ENCODE measurements at regions not wholly inside any gene's neighbourhood (a gene's known extent, or its start where the extent isn't known, plus 50 kb on each side); places are given as distances from the start of the nearest gene placed in this dataset.
A peak's percentile ranks its signal among the peaks of the same experiment; 100 is the strongest.

- H3K9me3 ChIP-seq (replicated peaks; ENCODE audit: control insufficient read depth, low read depth, low read length), result no peaks in the 10 kb centered on the region
- no peak overlapping the region for H3K4me3 ChIP-seq (ENCODE audit: low read length)
- whole genome bisulfite sequencing (ENCODE audit: insufficient coverage), result no CpG with 5 or more reads among the region's 1 CpG
- no peaks in the 10 kb centered on the region for H3K27me3 ChIP-seq (ENCODE audit: control insufficient read depth, insufficient read depth, low read length)
- H3K36me3 ChIP-seq (ENCODE audit: control insufficient read depth, insufficient read depth, low read length), result no peaks in the 10 kb centered on the region
- H3K27ac ChIP-seq (ENCODE audit: low read length), result no peak overlapping the region
- H3K4me1 ChIP-seq (ENCODE audit: control insufficient read depth, insufficient read depth, low read length), result no peaks in the 10 kb centered on the region
- no peak for DNase-seq
These were observed 451.6 kb downstream of the TRHDE start for GRCh38 chr12:72723732-72724131.

GRCh38 chr12:72729451-72730010 lies 457.4 kb downstream of the TRHDE start:
- no CpG with 5 or more reads among the region's 1 CpG for WGBS (ENCODE audit: insufficient coverage)
- no peak for DNase-seq
- Histone ChIP-seq H3K27ac (ENCODE audit: low read length) (no peak overlapping the region), H3K27me3 (ENCODE audit: control insufficient read depth, insufficient read depth, low read length) (no peaks in the 10 kb centered on the region), H3K4me3 (ENCODE audit: low read length) (no peak overlapping the region), H3K4me1 (ENCODE audit: control insufficient read depth, insufficient read depth, low read length) (no peaks in the 10 kb centered on the region), H3K9me3 (replicated peaks; ENCODE audit: control insufficient read depth, low read depth, low read length) (no peaks in the 10 kb centered on the region), H3K36me3 (ENCODE audit: control insufficient read depth, insufficient read depth, low read length) (no peaks in the 10 kb centered on the region)

GRCh38 chr12:72734581-72734980 lies 462.4 kb downstream of the TRHDE start:
- WGBS (ENCODE audit: insufficient coverage), result no CpG with 5 or more reads among the region's 2 CpGs
- Histone ChIP-seq H3K4me3 (ENCODE audit: low read length) (no peak overlapping the region), H3K4me1 (ENCODE audit: control insufficient read depth, insufficient read depth, low read length) (no peaks in the 10 kb centered on the region)

GRCh38 chr12:72738811-72739210 lies 466.6 kb downstream of the TRHDE start:
- Histone ChIP-seq H3K36me3 (ENCODE audit: control insufficient read depth, insufficient read depth, low read length) (no peaks in the 10 kb centered on the region), H3K27ac (ENCODE audit: low read length) (no peak overlapping the region), H3K4me1 (ENCODE audit: control insufficient read depth, insufficient read depth, low read length) (no peaks in the 10 kb centered on the region), H3K9me3 (replicated peaks; ENCODE audit: control insufficient read depth, low read depth, low read length) (no peaks in the 10 kb centered on the region), H3K4me3 (ENCODE audit: low read length) (no peak overlapping the region), H3K27me3 (ENCODE audit: control insufficient read depth, insufficient read depth, low read length) (no peaks in the 10 kb centered on the region)
- no CpG with 5 or more reads among the region's 2 CpGs for WGBS (ENCODE audit: insufficient coverage)
- DNase-seq, result peak; percentile 36

More at GRCh38 chr12:72734581-72734980, 462.4 kb downstream of the TRHDE start:
- no peak overlapping the region for H3K27ac ChIP-seq (ENCODE audit: low read length)
- H3K9me3 ChIP-seq (replicated peaks; ENCODE audit: control insufficient read depth, low read depth, low read length), result no peaks in the 10 kb centered on the region
- H3K27me3 ChIP-seq (ENCODE audit: control insufficient read depth, insufficient read depth, low read length), result no peaks in the 10 kb centered on the region
- H3K36me3 ChIP-seq (ENCODE audit: control insufficient read depth, insufficient read depth, low read length), result no peaks in the 10 kb centered on the region
- DNase-seq, result no peak

GRCh38 chr12:72740064-72740463 lies 467.9 kb downstream of the TRHDE start:
- no peaks in the 10 kb centered on the region for H3K27me3 ChIP-seq (ENCODE audit: control insufficient read depth, insufficient read depth, low read length)
- H3K4me3 ChIP-seq (ENCODE audit: low read length), result no peak overlapping the region
- H3K27ac ChIP-seq (ENCODE audit: low read length), result no peak overlapping the region
- 40% methylated on average over 1 of the region's 1 CpG for WGBS (ENCODE audit: insufficient coverage)
- no peak for DNase-seq
- H3K4me1 ChIP-seq (ENCODE audit: control insufficient read depth, insufficient read depth, low read length), result no peaks in the 10 kb centered on the region
- no peaks in the 10 kb centered on the region for H3K9me3 ChIP-seq (replicated peaks; ENCODE audit: control insufficient read depth, low read depth, low read length)
- H3K36me3 ChIP-seq (ENCODE audit: control insufficient read depth, insufficient read depth, low read length), result no peaks in the 10 kb centered on the region

- Histone ChIP-seq H3K27ac (ENCODE audit: low read length) (no peak overlapping the region), H3K4me1 (ENCODE audit: control insufficient read depth, insufficient read depth, low read length) (no peaks in the 10 kb centered on the region)
These were observed 470.4 kb downstream of the TRHDE start for GRCh38 chr12:72742568-72742967.

GRCh38 chr12:72746048-72746447 lies 473.9 kb downstream of the TRHDE start:
- H3K27me3 ChIP-seq (ENCODE audit: control insufficient read depth, insufficient read depth, low read length), result no peaks in the 10 kb centered on the region
- H3K9me3 ChIP-seq (replicated peaks; ENCODE audit: control insufficient read depth, low read depth, low read length), result no peaks in the 10 kb centered on the region
- WGBS (ENCODE audit: insufficient coverage), result no CpG with 5 or more reads among the region's 2 CpGs
- no peak overlapping the region for H3K27ac ChIP-seq (ENCODE audit: low read length)
- no peaks in the 10 kb centered on the region for H3K36me3 ChIP-seq (ENCODE audit: control insufficient read depth, insufficient read depth, low read length)
- DNase-seq, result no peak
- no peak overlapping the region for H3K4me3 ChIP-seq (ENCODE audit: low read length)
- no peaks in the 10 kb centered on the region for H3K4me1 ChIP-seq (ENCODE audit: control insufficient read depth, insufficient read depth, low read length)

More at GRCh38 chr12:72742568-72742967, 470.4 kb downstream of the TRHDE start:
- no peaks in the 10 kb centered on the region for H3K27me3 ChIP-seq (ENCODE audit: control insufficient read depth, insufficient read depth, low read length)
- no peaks in the 10 kb centered on the region for H3K9me3 ChIP-seq (replicated peaks; ENCODE audit: control insufficient read depth, low read depth, low read length)
- H3K36me3 ChIP-seq (ENCODE audit: control insufficient read depth, insufficient read depth, low read length), result no peaks in the 10 kb centered on the region
- no peak overlapping the region for H3K4me3 ChIP-seq (ENCODE audit: low read length)
- DNase-seq, result no peak

- Histone ChIP-seq H3K27ac (ENCODE audit: low read length) (peak overlapping the region; percentile 53), H3K4me1 (ENCODE audit: control insufficient read depth, insufficient read depth, low read length) (no peaks in the 10 kb centered on the region), H3K27me3 (ENCODE audit: control insufficient read depth, insufficient read depth, low read length) (no peaks in the 10 kb centered on the region), H3K36me3 (ENCODE audit: control insufficient read depth, insufficient read depth, low read length) (no peaks in the 10 kb centered on the region), H3K9me3 (replicated peaks; ENCODE audit: control insufficient read depth, low read depth, low read length) (no peaks in the 10 kb centered on the region), H3K4me3 (ENCODE audit: low read length) (no peak overlapping the region)
- DNase-seq, result peak; percentile 83
- 18% methylated on average over 2 of the region's 4 CpGs for WGBS (ENCODE audit: insufficient coverage)
These were observed 475.1 kb downstream of the TRHDE start for GRCh38 chr12:72747111-72747849.

- Histone ChIP-seq H3K36me3 (ENCODE audit: control insufficient read depth, insufficient read depth, low read length) (no peaks in the 10 kb centered on the region), H3K4me3 (ENCODE audit: low read length) (no peak overlapping the region), H3K9me3 (replicated peaks; ENCODE audit: control insufficient read depth, low read depth, low read length) (no peaks in the 10 kb centered on the region), H3K27me3 (ENCODE audit: control insufficient read depth, insufficient read depth, low read length) (no peaks in the 10 kb centered on the region), H3K4me1 (ENCODE audit: control insufficient read depth, insufficient read depth, low read length) (no peaks in the 10 kb centered on the region), H3K27ac (ENCODE audit: low read length) (no peak overlapping the region)
- no CpG with 5 or more reads among the region's 1 CpG for WGBS (ENCODE audit: insufficient coverage)
- DNase-seq, result no peak
These were observed 476.8 kb downstream of the TRHDE start for GRCh38 chr12:72748971-72749370.

GRCh38 chr12:72753571-72753970 lies 481.4 kb downstream of the TRHDE start:
- Histone ChIP-seq H3K4me1 (ENCODE audit: control insufficient read depth, insufficient read depth, low read length) (no peaks in the 10 kb centered on the region), H3K4me3 (ENCODE audit: low read length) (no peak overlapping the region), H3K27ac (ENCODE audit: low read length) (no peak overlapping the region), H3K9me3 (replicated peaks; ENCODE audit: control insufficient read depth, low read depth, low read length) (peaks cover 6% of the 10 kb centered on the region), H3K36me3 (ENCODE audit: control insufficient read depth, insufficient read depth, low read length) (no peaks in the 10 kb centered on the region), H3K27me3 (ENCODE audit: control insufficient read depth, insufficient read depth, low read length) (no peaks in the 10 kb centered on the region)
- WGBS (ENCODE audit: insufficient coverage), result 0% methylated on average over 1 of the region's 3 CpGs
- DNase-seq, result peak; percentile 83
